ENCODE measurements at regions not wholly inside any gene's neighbourhood (a gene's known extent, or its start where the extent isn't known, plus 50 kb on each side); places are given as distances from the start of the nearest gene placed in this dataset.

DNA sequence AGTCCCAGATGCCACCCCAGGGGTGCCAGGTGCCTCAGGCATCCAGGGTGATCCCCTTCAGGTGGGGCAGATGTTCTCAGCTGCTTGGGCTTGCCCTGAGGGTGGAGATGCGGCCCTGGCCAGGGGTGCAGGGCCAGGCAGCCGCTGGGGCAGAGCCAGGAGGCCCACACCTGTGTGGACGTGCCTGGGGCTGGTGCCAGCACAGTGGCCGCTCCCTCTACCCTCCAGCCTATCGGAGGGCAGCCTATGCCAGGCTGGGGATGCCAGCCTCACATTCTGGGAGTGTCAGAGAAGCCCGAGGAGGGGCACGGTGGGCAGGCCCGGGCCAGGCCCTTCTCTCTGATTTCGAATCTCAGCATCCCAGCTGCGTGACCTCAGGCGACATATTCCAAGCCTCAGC, 96.5 kb upstream of the WNT4 start:
- H3K4me2 ChIP-seq: no peak overlapping the region
- no peaks in the 10 kb centered on the region for H3K79me2 ChIP-seq (replicated peaks; ENCODE audit: insufficient read depth)
- H3F3A ChIP-seq (replicated peaks; ENCODE audit: low read depth): no peaks in the 10 kb centered on the region
- no peaks in the 10 kb centered on the region for H3K36me3 ChIP-seq (ENCODE audit: insufficient read depth)
- no peak overlapping the region for H3K27ac ChIP-seq (ENCODE audit: low read depth)
- H3K27me3 ChIP-seq (ENCODE audit: insufficient read depth): no peaks in the 10 kb centered on the region
- TF ChIP-seq EZH2phosphoT487 (IDR thresholded peaks at IDR 0.05; ENCODE audit: unreplicated experiment) (no peak), NANOG (IDR thresholded peaks at IDR 0.05; ENCODE audit: borderline replicate concordance) (no peak), POLR2AphosphoS5 (IDR thresholded peaks at IDR 0.05; ENCODE audit: low read depth) (no peak), JUNB (IDR thresholded peaks at IDR 0.05; ENCODE audit: unreplicated experiment) (no peak), CREB1 (CRISPR knock-in tag; IDR thresholded peaks at IDR 0.05; ENCODE audit: low read depth) (no peak)
- TF ChIP-seq, protein P1, sequence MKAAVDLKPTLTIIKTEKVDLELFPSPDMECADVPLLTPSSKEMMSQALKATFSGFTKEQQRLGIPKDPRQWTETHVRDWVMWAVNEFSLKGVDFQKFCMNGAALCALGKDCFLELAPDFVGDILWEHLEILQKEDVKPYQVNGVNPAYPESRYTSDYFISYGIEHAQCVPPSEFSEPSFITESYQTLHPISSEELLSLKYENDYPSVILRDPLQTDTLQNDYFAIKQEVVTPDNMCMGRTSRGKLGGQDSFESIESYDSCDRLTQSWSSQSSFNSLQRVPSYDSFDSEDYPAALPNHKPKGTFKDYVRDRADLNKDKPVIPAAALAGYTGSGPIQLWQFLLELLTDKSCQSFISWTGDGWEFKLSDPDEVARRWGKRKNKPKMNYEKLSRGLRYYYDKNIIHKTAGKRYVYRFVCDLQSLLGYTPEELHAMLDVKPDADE (IDR thresholded peaks at IDR 0.05): no peak
- TF ChIP-seq, protein P2, sequence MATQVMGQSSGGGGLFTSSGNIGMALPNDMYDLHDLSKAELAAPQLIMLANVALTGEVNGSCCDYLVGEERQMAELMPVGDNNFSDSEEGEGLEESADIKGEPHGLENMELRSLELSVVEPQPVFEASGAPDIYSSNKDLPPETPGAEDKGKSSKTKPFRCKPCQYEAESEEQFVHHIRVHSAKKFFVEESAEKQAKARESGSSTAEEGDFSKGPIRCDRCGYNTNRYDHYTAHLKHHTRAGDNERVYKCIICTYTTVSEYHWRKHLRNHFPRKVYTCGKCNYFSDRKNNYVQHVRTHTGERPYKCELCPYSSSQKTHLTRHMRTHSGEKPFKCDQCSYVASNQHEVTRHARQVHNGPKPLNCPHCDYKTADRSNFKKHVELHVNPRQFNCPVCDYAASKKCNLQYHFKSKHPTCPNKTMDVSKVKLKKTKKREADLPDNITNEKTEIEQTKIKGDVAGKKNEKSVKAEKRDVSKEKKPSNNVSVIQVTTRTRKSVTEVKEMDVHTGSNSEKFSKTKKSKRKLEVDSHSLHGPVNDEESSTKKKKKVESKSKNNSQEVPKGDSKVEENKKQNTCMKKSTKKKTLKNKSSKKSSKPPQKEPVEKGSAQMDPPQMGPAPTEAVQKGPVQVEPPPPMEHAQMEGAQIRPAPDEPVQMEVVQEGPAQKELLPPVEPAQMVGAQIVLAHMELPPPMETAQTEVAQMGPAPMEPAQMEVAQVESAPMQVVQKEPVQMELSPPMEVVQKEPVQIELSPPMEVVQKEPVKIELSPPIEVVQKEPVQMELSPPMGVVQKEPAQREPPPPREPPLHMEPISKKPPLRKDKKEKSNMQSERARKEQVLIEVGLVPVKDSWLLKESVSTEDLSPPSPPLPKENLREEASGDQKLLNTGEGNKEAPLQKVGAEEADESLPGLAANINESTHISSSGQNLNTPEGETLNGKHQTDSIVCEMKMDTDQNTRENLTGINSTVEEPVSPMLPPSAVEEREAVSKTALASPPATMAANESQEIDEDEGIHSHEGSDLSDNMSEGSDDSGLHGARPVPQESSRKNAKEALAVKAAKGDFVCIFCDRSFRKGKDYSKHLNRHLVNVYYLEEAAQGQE (IDR thresholded peaks at IDR 0.05; ENCODE audit: unreplicated experiment): no peak
- TF ChIP-seq, protein P3, sequence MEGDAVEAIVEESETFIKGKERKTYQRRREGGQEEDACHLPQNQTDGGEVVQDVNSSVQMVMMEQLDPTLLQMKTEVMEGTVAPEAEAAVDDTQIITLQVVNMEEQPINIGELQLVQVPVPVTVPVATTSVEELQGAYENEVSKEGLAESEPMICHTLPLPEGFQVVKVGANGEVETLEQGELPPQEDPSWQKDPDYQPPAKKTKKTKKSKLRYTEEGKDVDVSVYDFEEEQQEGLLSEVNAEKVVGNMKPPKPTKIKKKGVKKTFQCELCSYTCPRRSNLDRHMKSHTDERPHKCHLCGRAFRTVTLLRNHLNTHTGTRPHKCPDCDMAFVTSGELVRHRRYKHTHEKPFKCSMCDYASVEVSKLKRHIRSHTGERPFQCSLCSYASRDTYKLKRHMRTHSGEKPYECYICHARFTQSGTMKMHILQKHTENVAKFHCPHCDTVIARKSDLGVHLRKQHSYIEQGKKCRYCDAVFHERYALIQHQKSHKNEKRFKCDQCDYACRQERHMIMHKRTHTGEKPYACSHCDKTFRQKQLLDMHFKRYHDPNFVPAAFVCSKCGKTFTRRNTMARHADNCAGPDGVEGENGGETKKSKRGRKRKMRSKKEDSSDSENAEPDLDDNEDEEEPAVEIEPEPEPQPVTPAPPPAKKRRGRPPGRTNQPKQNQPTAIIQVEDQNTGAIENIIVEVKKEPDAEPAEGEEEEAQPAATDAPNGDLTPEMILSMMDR (conservative IDR thresholded peaks at IDR 0.05; ENCODE audit: low read depth in 2 of 2): no peak
- Mint-ChIP-seq H3K27me3 (ENCODE audit: insufficient read depth, low read depth, poor library complexity) (peaks cover 7% of the 10 kb centered on the region), H3K27ac (no peak overlapping the region), H3K9me3 (no peaks in the 10 kb centered on the region), H3K36me3 (ENCODE audit: low read depth) (no peaks in the 10 kb centered on the region), H3K4me3 (no peak overlapping the region), H3K4me1 (peaks cover 11% of the 10 kb centered on the region)
- no peak overlapping the region for H2AFZ ChIP-seq
- H3K4me3 ChIP-seq: no peak overlapping the region
- DNase-seq (ENCODE audit: low spot score) (no peak), ATAC-seq (no peak)
- H3K4me1 ChIP-seq (ENCODE audit: insufficient read depth): peaks cover 2% of the 10 kb centered on the region
- no peaks in the 10 kb centered on the region for H4K20me1 ChIP-seq (replicated peaks; ENCODE audit: insufficient read depth)
- H3K9me2 ChIP-seq (ENCODE audit: insufficient read depth): no peaks in the 10 kb centered on the region

DNA sequence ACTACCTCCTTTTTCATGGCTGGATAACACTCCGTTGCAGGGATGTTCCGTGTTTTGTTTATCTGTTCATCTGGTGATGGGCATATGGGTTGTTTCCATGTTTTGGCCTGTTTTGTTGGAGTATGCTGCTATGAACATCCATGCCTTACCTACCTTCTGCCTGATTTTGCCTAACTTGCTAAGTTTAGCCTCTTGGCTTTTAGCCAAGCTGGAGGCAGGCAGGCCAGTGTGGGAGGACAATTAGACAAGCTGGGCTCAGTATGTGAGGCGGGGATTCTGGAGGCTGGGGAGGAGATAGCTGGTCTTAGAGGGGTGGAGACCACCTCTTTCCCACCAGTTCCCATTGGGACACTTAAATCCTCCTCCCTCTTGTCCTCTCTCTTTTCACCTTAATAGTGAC, 98.4 kb upstream of the WNT4 start:
- DNase-seq (ENCODE audit: low spot score) (no peak), ATAC-seq (no peak)
- H3K4me3 Mint-ChIP-seq: no peak overlapping the region
- H3K4me3 ChIP-seq: no peak overlapping the region
- H3K27me3 ChIP-seq (ENCODE audit: insufficient read depth): no peaks in the 10 kb centered on the region
- no peaks in the 10 kb centered on the region for H3K9me3 Mint-ChIP-seq
- H3F3A ChIP-seq (replicated peaks; ENCODE audit: low read depth): no peaks in the 10 kb centered on the region
- H3K27ac ChIP-seq (ENCODE audit: low read depth): no peak overlapping the region
- H3K36me3 ChIP-seq (ENCODE audit: insufficient read depth): no peaks in the 10 kb centered on the region
- peaks cover 8% of the 10 kb centered on the region for H3K4me1 Mint-ChIP-seq
- peaks cover 13% of the 10 kb centered on the region for H3K27me3 Mint-ChIP-seq (ENCODE audit: insufficient read depth, low read depth, poor library complexity)
- no peak overlapping the region for H3K27ac Mint-ChIP-seq
- H3K4me1 ChIP-seq (ENCODE audit: insufficient read depth): 0 out of 2 replicates have a peak, but pooled peaks cover 3% of the 10 kb centered on the region
- H2AFZ ChIP-seq: no peak overlapping the region
- no peaks in the 10 kb centered on the region for H4K20me1 ChIP-seq (replicated peaks; ENCODE audit: insufficient read depth)
- TF ChIP-seq NANOG (IDR thresholded peaks at IDR 0.05; ENCODE audit: borderline replicate concordance) (no peak), JUNB (IDR thresholded peaks at IDR 0.05; ENCODE audit: unreplicated experiment) (no peak), EZH2 (IDR thresholded peaks at IDR 0.05; ENCODE audit: low read depth, unreplicated experiment) (no peak)
- TF ChIP-seq, protein P2 (IDR thresholded peaks at IDR 0.05; ENCODE audit: unreplicated experiment): no peak
- H3K4me2 ChIP-seq: no peak overlapping the region
- no peaks in the 10 kb centered on the region for H3K36me3 Mint-ChIP-seq (ENCODE audit: low read depth)
- no peaks in the 10 kb centered on the region for H3K79me2 ChIP-seq (replicated peaks; ENCODE audit: insufficient read depth)
- no peaks in the 10 kb centered on the region for H3K9me2 ChIP-seq (ENCODE audit: insufficient read depth)
